Karpas-422 (cell line): ENCODE measurements at regions not wholly inside any gene's neighbourhood (a gene's known extent, or its start where the extent isn't known, plus 50 kb on each side); places are given as distances from the start of the nearest gene placed in this dataset.

Experiments
- DNase-seq: peaks from one replicate; pipeline ENCODE4 v3.0.0-alpha.2; 2015
- H2AFZ ChIP-seq: fragments of 200-600 bp; sonication (generic); 2 replicates; pipeline ENCODE4 v1.6.1; 2014; ENCODE audit warnings: antibody characterized with exemption, low read length, mixed read lengths
- H3K27ac ChIP-seq: fragments of 200-600 bp; sonication (generic); 2 replicates; pipeline ENCODE4 v1.5.1; 2014; ENCODE audit warnings: mild to moderate bottlenecking, low read length, moderate library complexity
- H3K27me3 ChIP-seq: fragments of 200-600 bp; sonication (generic); 2 replicates; pipeline ENCODE4 v1.6.1; 2014; ENCODE audit warnings: low read length, mixed read lengths
- H3K36me3 ChIP-seq: fragments of 200-600 bp; sonication (generic); 2 replicates; pipeline ENCODE4 v1.6.1; 2014; ENCODE audit warnings: low read length, mixed read lengths; ENCODE audit not compliant: insufficient read depth
- H3K4me1 ChIP-seq: fragments of 200-600 bp; sonication (generic); 2 replicates; pipeline ENCODE4 v1.6.1; 2014; ENCODE audit warnings: mild to moderate bottlenecking, low read length, mixed read lengths
- H3K4me2 ChIP-seq: fragments of 200-600 bp; sonication (generic); 2 replicates; pipeline ENCODE4 v1.6.1; 2014; ENCODE audit warnings: low read length, low read depth, mild to moderate bottlenecking; ENCODE audit not compliant: poor library complexity, severe bottlenecking
- H3K4me3 ChIP-seq: fragments of 200-600 bp; sonication (generic); 2 replicates; pipeline ENCODE4 v1.5.1; 2014; ENCODE audit warnings: mild to moderate bottlenecking, antibody characterized with exemption, low read length, mixed read lengths
- H3K79me2 ChIP-seq: fragments of 200-600 bp; sonication (generic); 2 replicates; pipeline ENCODE4 v1.6.1; 2014; ENCODE audit warnings: mild to moderate bottlenecking, low read length, mixed read lengths
- H3K9ac ChIP-seq: fragments of 200-600 bp; sonication (generic); 2 replicates; pipeline ENCODE4 v1.6.0; 2014; ENCODE audit warnings: low read length
- H3K9me2 ChIP-seq: fragments of 200-600 bp; sonication (generic), shearing (Covaris generic); replicated peaks from 2 replicates; pipeline ENCODE4 v1.6.0; 2014; ENCODE audit warnings: mild to moderate bottlenecking, low read length, moderate library complexity; ENCODE audit not compliant: insufficient read depth
- H3K9me3 ChIP-seq: fragments of 300-700, 200-600 bp; sonication (generic); 2 replicates; pipeline ENCODE4 v1.6.1; 2014; ENCODE audit warnings: low read length, mixed read lengths
- H4K20me1 ChIP-seq: fragments of 200-600 bp; sonication (generic); 2 replicates; pipeline ENCODE4 v1.6.1; 2014; ENCODE audit warnings: mild to moderate bottlenecking, antibody characterized with exemption, low read length, low read depth; ENCODE audit not compliant: insufficient read depth

- no peak for DNase-seq
- no peak overlapping the region for H3K4me2 ChIP-seq
- H3K4me3 ChIP-seq: no peak overlapping the region
- no peaks in the 10 kb centered on the region for H3K36me3 ChIP-seq
- no peaks in the 10 kb centered on the region for H3K27me3 ChIP-seq
- no peak overlapping the region for H3K27ac ChIP-seq
- no peaks in the 10 kb centered on the region for H3K4me1 ChIP-seq
- no peak overlapping the region for H3K9ac ChIP-seq
- H3K9me2 ChIP-seq: no peaks in the 10 kb centered on the region
- H4K20me1 ChIP-seq: no peaks in the 10 kb centered on the region
- no peak overlapping the region for H2AFZ ChIP-seq
- H3K79me2 ChIP-seq: no peaks in the 10 kb centered on the region
- H3K9me3 ChIP-seq: peaks cover 41% of the 10 kb centered on the region
Measured at GRCh38 chr4:63170923-63171322, 1238.3 kb downstream of the TECRL start.

GRCh38 chr4:63169836-63170235, 1239.4 kb downstream of the TECRL start:
- Histone ChIP-seq H3K79me2 (no peaks in the 10 kb centered on the region), H3K9me2 (no peaks in the 10 kb centered on the region), H3K4me2 (no peak overlapping the region), H3K4me1 (no peaks in the 10 kb centered on the region), H2AFZ (no peak overlapping the region), H3K27ac (no peak overlapping the region), H3K9me3 (peaks cover 36% of the 10 kb centered on the region), H3K27me3 (no peaks in the 10 kb centered on the region), H3K36me3 (no peaks in the 10 kb centered on the region), H4K20me1 (no peaks in the 10 kb centered on the region), H3K4me3 (no peak overlapping the region), H3K9ac (no peak overlapping the region)
- DNase-seq: no peak

- H3K9ac ChIP-seq: no peak overlapping the region
- H3K79me2 ChIP-seq: no peaks in the 10 kb centered on the region
- H3K9me3 ChIP-seq: peaks cover 44% of the 10 kb centered on the region
- no peaks in the 10 kb centered on the region for H3K4me1 ChIP-seq
- H3K9me2 ChIP-seq: no peaks in the 10 kb centered on the region
- no peak overlapping the region for H3K4me3 ChIP-seq
- H3K4me2 ChIP-seq: no peak overlapping the region
- no peaks in the 10 kb centered on the region for H4K20me1 ChIP-seq
- no peak overlapping the region for H3K27ac ChIP-seq
- H3K36me3 ChIP-seq: no peaks in the 10 kb centered on the region
- H3K27me3 ChIP-seq: no peaks in the 10 kb centered on the region
- no peak overlapping the region for H2AFZ ChIP-seq
- DNase-seq: no peak
Measured at GRCh38 chr4:63155561-63155960, 1253.7 kb downstream of the TECRL start.

GRCh38 chr4:63123441-63123840, 1285.8 kb downstream of the TECRL start:
- DNase-seq: no peak
- no peaks in the 10 kb centered on the region for H3K4me1 ChIP-seq
- H3K79me2 ChIP-seq: no peaks in the 10 kb centered on the region
- no peaks in the 10 kb centered on the region for H3K36me3 ChIP-seq
- no peak overlapping the region for H3K27ac ChIP-seq
- no peaks in the 10 kb centered on the region for H4K20me1 ChIP-seq
- H3K27me3 ChIP-seq: no peaks in the 10 kb centered on the region
- no peaks in the 10 kb centered on the region for H3K9me2 ChIP-seq
- H3K9me3 ChIP-seq: peaks cover 25% of the 10 kb centered on the region
- no peak overlapping the region for H3K4me2 ChIP-seq
- no peak overlapping the region for H3K9ac ChIP-seq
- no peak overlapping the region for H2AFZ ChIP-seq
- H3K4me3 ChIP-seq: no peak overlapping the region

GRCh38 chr4:63122955-63123354, 1286.3 kb downstream of the TECRL start:
- Histone ChIP-seq H3K9me3 (peaks cover 25% of the 10 kb centered on the region), H3K27me3 (no peaks in the 10 kb centered on the region), H3K27ac (no peak overlapping the region), H3K79me2 (no peaks in the 10 kb centered on the region), H3K4me1 (no peaks in the 10 kb centered on the region), H3K36me3 (no peaks in the 10 kb centered on the region), H3K9me2 (no peaks in the 10 kb centered on the region), H2AFZ (no peak overlapping the region), H3K4me2 (no peak overlapping the region), H4K20me1 (no peaks in the 10 kb centered on the region), H3K4me3 (no peak overlapping the region), H3K9ac (no peak overlapping the region)
- no peak for DNase-seq

- Histone ChIP-seq H3K36me3 (no peaks in the 10 kb centered on the region), H3K27ac (no peak overlapping the region), H2AFZ (no peak overlapping the region), H3K9me2 (no peaks in the 10 kb centered on the region), H3K27me3 (no peaks in the 10 kb centered on the region), H3K4me2 (no peak overlapping the region), H3K9me3 (peaks cover 44% of the 10 kb centered on the region), H3K79me2 (no peaks in the 10 kb centered on the region), H3K9ac (no peak overlapping the region), H3K4me3 (no peak overlapping the region), H3K4me1 (no peaks in the 10 kb centered on the region), H4K20me1 (no peaks in the 10 kb centered on the region)
- no peak for DNase-seq
Measured at GRCh38 chr4:63106600-63106999, 1302.7 kb downstream of the TECRL start.

GRCh38 chr4:63105839-63106238, 1303.4 kb downstream of the TECRL start:
- H3K4me2 ChIP-seq: no peak overlapping the region
- H3K27me3 ChIP-seq: no peaks in the 10 kb centered on the region
- H3K27ac ChIP-seq: no peak overlapping the region
- H3K4me3 ChIP-seq: no peak overlapping the region
- H2AFZ ChIP-seq: no peak overlapping the region
- H3K9me3 ChIP-seq: peaks cover 41% of the 10 kb centered on the region
- no peaks in the 10 kb centered on the region for H3K4me1 ChIP-seq
- H3K9me2 ChIP-seq: no peaks in the 10 kb centered on the region
- H3K79me2 ChIP-seq: no peaks in the 10 kb centered on the region
- H3K36me3 ChIP-seq: no peaks in the 10 kb centered on the region
- DNase-seq: no peak
- H3K9ac ChIP-seq: no peak overlapping the region
- no peaks in the 10 kb centered on the region for H4K20me1 ChIP-seq

GRCh38 chr4:63090641-63091040, 1318.6 kb downstream of the TECRL start:
- Histone ChIP-seq H3K9ac (no peak overlapping the region), H3K4me3 (no peak overlapping the region)

GRCh38 chr4:63085091-63085490, 1324.2 kb downstream of the TECRL start:
- H3K4me2 ChIP-seq: no peak overlapping the region
- H2AFZ ChIP-seq: no peak overlapping the region
- H4K20me1 ChIP-seq: no peaks in the 10 kb centered on the region
- H3K4me3 ChIP-seq: no peak overlapping the region
- H3K36me3 ChIP-seq: no peaks in the 10 kb centered on the region
- H3K27ac ChIP-seq: no peak overlapping the region
- H3K79me2 ChIP-seq: no peaks in the 10 kb centered on the region
- DNase-seq: no peak
- H3K9me2 ChIP-seq: no peaks in the 10 kb centered on the region
- no peaks in the 10 kb centered on the region for H3K27me3 ChIP-seq
- peaks cover 26% of the 10 kb centered on the region for H3K9me3 ChIP-seq
- H3K9ac ChIP-seq: no peak overlapping the region
- H3K4me1 ChIP-seq: no peaks in the 10 kb centered on the region

More at GRCh38 chr4:63090641-63091040, 1318.6 kb downstream of the TECRL start:
- DNase-seq: no peak
- no peaks in the 10 kb centered on the region for H3K27me3 ChIP-seq
- no peaks in the 10 kb centered on the region for H4K20me1 ChIP-seq
- no peaks in the 10 kb centered on the region for H3K9me2 ChIP-seq
- no peaks in the 10 kb centered on the region for H3K4me1 ChIP-seq
- no peaks in the 10 kb centered on the region for H3K79me2 ChIP-seq
- peaks cover 29% of the 10 kb centered on the region for H3K9me3 ChIP-seq
- no peaks in the 10 kb centered on the region for H3K36me3 ChIP-seq
- H2AFZ ChIP-seq: no peak overlapping the region
- H3K4me2 ChIP-seq: no peak overlapping the region
- no peak overlapping the region for H3K27ac ChIP-seq
